ENCODE measurements at regions not wholly inside any gene's neighbourhood (a gene's known extent, or its start where the extent isn't known, plus 50 kb on each side); places are given as distances from the start of the nearest gene placed in this dataset.
"Not testable (repeated sequence)": the region's sequence is repeated elsewhere in the genome, so short reads cannot be mapped to it uniquely, and the experiment has no call there.

DNA sequence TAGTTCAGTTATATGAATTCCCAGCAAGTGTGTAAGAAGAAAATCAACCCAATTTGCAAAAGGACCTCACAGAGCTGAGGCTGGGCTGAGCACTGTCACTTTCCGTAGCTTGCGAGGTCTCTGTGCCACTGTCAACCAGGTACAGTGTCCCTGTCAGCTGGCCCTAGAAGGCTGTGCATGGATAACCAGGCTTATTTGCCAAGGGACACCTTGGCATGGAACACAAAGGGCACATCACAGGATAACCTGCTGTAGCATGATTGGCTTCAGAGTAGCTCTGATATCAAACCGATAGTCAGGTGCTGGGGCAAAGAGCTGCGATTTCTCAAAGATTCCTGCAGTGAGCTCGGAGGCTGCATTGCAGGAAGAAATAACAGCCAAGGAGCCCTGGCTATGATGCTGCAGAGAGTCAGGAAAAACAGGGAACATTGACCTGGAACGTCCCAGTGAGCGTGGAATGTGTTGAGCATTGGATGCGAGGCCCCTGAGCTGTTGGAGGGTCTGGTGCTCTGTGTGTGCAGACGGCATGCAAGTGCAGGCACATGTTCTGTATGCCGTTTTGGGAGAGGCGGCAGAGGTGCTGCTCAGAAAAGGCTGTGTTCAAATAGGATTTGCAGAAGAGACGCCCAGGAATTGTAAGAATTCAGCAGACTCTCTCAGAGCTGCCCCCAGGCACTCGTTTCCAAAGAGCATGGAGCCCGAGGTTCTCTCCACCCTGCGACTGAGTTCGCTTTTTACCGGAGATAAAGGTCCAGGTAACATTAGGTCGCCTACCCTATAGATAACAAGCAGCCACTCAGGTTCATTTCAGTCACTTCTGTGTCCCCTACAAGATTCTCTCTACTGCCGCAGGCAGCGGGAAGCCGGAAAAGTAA, 213.5 kb upstream of the IRS2 start:
- Histone ChIP-seq H3K9me3 (no peaks in the 10 kb centered on the region), H3K36me3 (no peaks in the 10 kb centered on the region), H3K27me3 (no peaks in the 10 kb centered on the region), H3K4me3 (no peak overlapping the region)
- DNase-seq = no peak

DNA sequence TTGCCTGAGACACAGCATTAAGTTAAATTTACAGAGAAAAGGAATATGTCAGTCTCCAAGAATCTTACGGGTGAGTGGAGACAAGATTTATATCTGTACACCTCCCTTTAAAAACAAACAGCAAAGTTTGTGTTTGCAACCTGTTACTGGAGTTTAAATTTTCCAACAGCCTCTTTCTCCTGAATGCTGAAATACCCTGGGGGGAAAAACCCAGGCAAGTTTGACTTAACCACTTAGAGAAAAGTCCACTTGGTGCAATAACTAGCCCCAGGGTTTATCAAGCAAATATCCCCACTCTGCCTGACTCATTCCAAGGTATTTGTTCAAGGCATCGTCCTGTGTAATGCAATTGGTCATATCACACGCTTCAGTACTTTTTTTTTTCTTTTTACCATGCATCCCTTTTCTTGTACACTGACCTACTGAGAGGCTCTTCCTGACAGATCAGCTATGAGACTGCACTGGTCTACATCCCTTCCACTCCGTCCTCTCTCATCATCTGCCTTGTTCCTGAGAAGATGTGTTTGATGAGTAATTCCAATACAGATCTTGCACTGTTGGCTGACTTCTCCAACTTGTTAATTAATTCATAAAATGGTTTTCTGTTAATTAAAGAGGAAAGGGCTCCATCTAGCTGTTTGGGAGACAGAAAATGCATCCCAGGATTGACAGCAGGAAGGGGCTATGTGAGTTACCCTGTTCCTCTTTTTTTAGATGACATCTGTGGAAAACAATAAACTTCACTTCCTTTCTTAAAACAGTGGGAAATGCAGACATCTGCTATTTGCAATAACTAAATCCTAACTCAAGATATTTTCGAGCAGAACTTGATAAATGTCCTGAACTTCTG, 212.5 kb upstream of the IRS2 start:
- Histone ChIP-seq H3K27me3 (no peaks in the 10 kb centered on the region), H3K36me3 (no peaks in the 10 kb centered on the region), H3K9me3 (no peaks in the 10 kb centered on the region), H3K4me3 (no peak overlapping the region)
- no peak for DNase-seq

DNA sequence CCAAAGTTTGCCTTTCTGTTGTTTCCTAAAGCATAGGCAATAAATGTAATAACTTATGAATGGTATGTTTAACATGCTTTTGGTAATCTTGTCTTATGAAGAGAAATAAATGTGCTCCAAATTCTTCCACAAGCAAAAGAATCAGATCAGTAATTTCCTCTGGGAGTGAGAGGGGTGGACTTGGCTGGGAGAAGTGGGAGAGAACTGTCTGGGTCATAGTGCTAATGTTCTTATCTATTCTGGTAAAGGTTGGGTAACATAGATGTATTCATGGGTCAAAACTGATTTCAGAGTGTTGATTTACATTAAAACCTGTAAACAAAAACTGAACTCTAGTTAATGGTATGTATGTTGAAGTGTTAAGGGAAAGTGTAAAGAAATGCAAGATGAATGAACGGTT, 211.7 kb upstream of the IRS2 start:
- Histone ChIP-seq H3K27me3 (no peaks in the 10 kb centered on the region), H3K9me3 (no peaks in the 10 kb centered on the region), H3K4me3 (no peak overlapping the region), H3K36me3 (no peaks in the 10 kb centered on the region)
- no peak for DNase-seq

DNA sequence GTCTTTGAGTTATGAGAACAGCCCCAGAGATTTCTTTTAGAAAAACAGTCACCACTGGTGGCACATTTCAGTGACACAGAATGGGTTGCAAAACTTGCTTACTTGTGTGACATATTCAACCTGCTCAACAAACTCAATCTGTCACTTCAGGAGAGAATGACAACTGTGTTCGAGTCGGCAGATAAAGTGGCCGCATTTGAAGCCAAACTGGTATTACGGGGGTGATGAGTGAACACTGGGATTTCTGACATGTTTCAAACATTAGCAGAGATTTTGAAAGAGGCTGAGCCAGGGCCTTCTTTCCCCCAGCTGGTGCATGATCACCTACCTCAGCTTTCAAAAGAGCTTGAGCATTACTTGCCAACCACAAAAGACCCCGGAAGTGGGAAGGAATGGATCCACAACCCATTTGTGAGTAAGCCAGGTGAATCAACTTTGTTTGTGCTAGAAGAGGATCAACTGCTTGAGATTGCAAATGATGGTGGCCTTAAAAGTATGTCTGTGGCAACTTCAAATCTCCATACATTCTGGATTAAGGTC, 210.7 kb upstream of the IRS2 start:
- not testable (repeated sequence) for H3K27me3 ChIP-seq, H3K9me3 ChIP-seq, H3K36me3 ChIP-seq

DNA sequence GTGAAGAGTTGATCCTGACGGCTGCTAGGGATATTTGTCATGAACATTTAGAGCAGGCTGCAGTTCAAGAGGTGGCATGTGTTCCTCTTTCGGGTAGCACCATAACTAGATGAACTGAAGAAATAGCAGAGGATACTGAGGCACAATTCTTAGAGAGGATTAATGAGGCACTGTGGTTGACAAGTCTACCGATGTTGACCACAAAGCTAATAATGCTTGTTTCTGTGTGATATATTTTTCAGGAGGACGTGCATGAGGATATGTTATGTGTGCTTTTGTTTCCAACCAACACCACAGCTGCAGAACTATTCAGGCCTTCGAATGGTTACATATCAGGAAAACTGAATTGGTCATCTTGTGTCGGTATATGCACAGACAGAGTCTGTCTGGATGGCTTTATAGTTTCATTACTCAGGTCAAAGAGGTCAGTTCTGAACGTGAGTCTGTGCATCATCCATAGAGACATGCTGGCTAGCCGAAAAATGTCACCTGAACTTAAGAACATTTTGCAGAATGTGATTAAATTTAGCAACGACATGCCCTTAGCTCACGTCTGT, 210.1 kb upstream of the IRS2 start:
- no peak for DNase-seq
- Histone ChIP-seq H3K9me3 (no peaks in the 10 kb centered on the region), H3K4me3 (no peak overlapping the region), H3K36me3 (no peaks in the 10 kb centered on the region), H3K27me3 (no peaks in the 10 kb centered on the region)

More for the DNA sequence above, 210.7 kb upstream of the IRS2 start:
- not testable (repeated sequence) for DNase-seq, H3K4me3 ChIP-seq

DNA sequence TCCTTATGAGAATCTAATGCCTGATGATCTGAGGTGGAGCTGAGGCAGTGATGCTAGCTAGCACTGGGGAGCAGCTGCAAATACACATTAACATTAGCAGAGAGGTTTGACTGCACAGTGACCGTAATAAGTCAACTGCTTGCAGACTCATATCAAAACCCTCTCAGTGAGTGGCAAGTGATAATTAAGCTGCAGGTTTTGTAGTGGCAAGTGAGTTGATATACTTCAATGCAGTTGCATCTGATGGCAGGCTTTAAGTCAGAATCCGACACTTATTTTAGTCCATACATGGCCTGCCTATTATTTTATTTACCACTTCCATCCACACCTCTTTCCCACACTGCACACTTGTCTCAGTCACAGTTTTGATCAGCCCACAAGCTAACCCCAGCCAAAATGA, 209.2 kb upstream of the IRS2 start:
- H3K9me3 ChIP-seq = no peaks in the 10 kb centered on the region
- no peak for DNase-seq
- no peaks in the 10 kb centered on the region for H3K36me3 ChIP-seq
- H3K27me3 ChIP-seq = no peaks in the 10 kb centered on the region
- no peak overlapping the region for H3K4me3 ChIP-seq

DNA sequence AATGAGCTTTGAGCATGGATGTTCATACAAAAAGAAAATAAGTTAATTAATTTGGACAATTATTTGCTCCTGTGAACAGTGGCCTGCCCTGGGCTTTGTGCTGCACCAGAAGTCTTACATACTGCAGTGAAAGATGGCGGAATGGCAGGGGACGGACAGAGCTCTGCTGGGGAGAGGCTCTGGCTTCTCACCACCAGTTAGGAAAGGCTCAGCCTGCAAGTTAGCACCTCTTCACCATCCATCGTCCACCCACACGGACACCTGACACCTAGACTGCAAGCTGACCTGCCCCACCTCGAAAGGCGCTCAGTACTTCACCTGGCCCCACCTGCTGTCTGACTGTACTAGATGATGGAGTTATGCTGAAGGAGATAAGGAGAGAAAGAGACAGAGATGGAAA, 203.9 kb upstream of the IRS2 start:
- H3K27me3 ChIP-seq = no peaks in the 10 kb centered on the region
- DNase-seq = no peak
- H3K4me3 ChIP-seq = no peak overlapping the region
- H3K36me3 ChIP-seq = no peaks in the 10 kb centered on the region
- H3K9me3 ChIP-seq = no peaks in the 10 kb centered on the region

DNA sequence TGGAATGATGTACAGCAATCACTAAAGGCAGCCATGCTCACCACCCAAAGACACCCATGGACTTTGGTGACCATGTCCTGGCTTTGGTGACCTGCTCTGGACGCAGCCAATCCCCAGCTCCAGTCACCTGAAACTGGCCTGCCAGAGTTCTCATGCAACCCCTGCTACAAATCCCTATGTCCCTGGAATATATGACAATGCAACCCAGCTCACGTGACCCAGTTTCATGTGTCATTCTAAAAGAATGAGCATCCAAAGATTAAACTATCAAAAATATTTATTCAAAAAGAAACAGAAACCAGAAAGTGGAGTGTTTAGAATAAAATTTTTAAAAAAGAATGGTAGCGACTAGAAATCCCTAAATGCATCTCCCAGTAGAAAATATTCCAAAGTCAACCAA, 203.3 kb upstream of the IRS2 start:
- H3K4me3 ChIP-seq = no peak overlapping the region

DNA sequence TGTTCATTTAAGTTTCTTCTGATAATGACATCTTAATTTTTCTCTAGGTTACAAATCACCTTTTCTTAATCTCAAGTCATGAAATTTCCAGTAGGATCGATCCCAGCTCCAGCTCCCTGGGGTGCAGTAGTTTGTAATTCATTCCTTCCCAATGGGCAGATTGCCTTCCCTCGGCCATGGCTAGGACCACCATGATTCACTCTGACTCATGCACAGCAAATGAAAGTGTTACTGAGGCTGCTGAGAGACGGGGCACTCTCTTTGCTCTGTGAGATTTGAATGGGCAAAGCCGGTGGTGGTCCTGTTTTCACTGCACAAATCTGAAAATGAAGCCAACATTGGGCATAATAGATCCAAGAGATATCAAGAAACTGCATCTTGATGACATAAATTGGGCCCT, 202.8 kb upstream of the IRS2 start:
- no peak overlapping the region for H3K4me3 ChIP-seq
- DNase-seq = peak; percentile 75
- H3K9me3 ChIP-seq = no peaks in the 10 kb centered on the region
- no peaks in the 10 kb centered on the region for H3K27me3 ChIP-seq
- no peaks in the 10 kb centered on the region for H3K36me3 ChIP-seq

More for the DNA sequence above, 203.3 kb upstream of the IRS2 start:
- H3K27me3 ChIP-seq = no peaks in the 10 kb centered on the region
- no peaks in the 10 kb centered on the region for H3K36me3 ChIP-seq
- no peak for DNase-seq
- no peaks in the 10 kb centered on the region for H3K9me3 ChIP-seq

DNA sequence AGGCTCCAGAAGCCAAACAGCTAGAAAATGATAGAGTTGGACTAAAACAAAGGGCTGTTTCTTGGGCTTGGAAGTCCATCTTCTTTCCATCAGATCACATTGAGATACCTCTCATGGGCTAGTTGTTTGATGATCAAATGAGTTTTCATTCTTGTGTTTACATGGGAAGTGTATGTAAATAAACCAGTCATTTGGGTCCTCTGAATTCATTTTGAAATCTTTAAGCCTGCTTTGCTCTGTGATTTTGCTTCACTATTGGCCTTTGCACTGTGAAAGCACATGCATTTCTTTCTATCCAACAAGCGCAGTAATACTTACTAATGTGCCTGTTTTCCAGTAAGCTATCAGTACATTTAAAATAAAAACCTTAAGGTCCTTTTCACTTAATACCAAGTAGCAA, 200.5 kb upstream of the IRS2 start:
- Histone ChIP-seq H3K36me3 (no peaks in the 10 kb centered on the region), H3K4me3 (no peak overlapping the region), H3K27me3 (no peaks in the 10 kb centered on the region), H3K9me3 (no peaks in the 10 kb centered on the region)
- DNase-seq = no peak

DNA sequence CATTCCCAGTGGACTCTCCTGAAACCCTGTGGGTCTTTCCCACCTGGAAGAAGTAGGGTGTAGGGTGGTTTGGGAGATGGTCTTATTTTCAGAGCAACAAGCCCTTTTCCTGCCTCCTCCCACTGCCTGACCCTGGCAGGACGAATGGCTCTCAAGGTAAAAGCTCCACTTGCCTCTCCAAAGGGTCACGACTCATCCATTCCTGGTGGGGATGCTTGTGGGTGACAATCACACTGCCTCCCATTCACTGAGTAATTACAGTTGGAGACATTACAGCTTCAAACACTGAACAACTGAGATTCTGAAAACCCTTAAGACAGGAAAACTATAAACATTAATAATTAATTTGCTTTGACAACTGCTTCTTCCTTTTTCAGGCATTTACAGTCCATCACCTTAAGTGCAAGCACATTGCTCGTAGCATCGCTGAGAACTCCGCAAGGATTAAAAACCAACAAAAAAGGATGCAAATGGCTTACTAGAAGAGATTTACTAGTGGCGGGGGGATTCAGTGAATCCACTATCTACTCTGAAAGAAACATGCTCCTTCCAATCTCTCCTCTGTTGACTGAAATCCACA, 199.6 kb upstream of the IRS2 start:
- Histone ChIP-seq H3K27me3 (no peaks in the 10 kb centered on the region), H3K4me3 (no peak overlapping the region), H3K9me3 (no peaks in the 10 kb centered on the region), H3K36me3 (no peaks in the 10 kb centered on the region)
- DNase-seq = no peak

DNA sequence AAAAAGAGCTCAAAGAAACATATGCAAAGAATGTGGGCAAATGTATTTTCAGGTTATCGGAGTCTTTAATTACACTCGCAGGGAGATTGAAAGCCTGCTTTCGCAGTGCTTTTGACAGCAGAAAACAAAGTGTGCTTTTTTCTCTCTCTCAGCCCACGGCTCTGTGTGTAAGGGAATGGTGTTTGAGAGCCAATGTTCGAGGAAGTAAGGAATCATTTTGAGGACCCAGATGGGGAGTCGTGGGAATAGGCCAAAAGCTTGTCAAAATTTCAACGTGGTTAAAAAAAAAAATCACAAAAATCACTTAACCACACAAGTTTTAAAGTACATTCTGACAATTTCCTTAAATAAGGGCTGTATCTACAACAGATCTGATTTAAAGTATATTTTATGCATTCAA, 197.1 kb upstream of the IRS2 start:
- Histone ChIP-seq H3K36me3 (no peaks in the 10 kb centered on the region), H3K27me3 (no peaks in the 10 kb centered on the region), H3K9me3 (no peaks in the 10 kb centered on the region), H3K4me3 (no peak overlapping the region)
- no peak for DNase-seq

DNA sequence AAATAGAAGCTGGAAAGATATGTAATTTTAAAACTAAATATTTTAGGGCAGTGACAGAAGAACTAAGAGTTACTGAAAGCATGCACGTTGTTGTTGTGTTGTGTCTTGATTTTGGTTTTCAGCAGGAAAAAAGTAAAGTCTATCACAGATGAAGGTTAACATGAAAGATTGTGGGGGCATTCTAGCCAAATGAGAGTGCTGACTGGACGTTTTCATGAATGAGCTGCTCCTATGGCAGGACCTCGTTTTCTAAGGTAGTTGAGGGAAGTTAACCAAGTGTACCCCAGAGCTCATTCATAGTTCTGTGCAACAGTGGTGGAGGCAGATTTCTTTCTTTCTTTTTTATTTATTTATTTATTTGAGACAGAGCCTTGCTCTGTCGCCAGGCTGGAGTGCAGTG, 194.6 kb upstream of the IRS2 start:
- H3K9me3 ChIP-seq = no peaks in the 10 kb centered on the region
- no peak for DNase-seq
- no peaks in the 10 kb centered on the region for H3K36me3 ChIP-seq
- H3K27me3 ChIP-seq = no peaks in the 10 kb centered on the region
- no peak overlapping the region for H3K4me3 ChIP-seq

DNA sequence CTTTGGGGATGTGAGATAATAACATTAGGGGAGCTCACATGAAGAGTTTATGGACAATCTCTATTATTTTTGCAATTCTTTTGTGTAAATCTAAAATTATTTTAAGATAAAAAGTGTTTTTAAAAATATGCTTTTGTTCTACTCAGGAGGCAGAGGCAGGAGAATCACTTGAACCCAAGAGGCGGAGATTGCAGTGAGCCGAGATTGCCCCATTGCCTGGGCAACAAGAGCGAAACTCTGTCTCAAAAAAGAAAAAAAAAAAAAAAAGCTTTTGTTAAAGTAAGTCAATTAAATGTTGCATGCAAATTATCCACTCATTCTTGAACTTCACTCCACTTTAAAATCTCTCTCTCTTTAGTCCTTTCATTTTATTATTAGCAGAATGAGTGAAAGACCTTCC, 193.3 kb upstream of the IRS2 start:
- not testable (repeated sequence) for H3K27me3 ChIP-seq, H3K9me3 ChIP-seq, H3K4me3 ChIP-seq, H3K36me3 ChIP-seq, DNase-seq

DNA sequence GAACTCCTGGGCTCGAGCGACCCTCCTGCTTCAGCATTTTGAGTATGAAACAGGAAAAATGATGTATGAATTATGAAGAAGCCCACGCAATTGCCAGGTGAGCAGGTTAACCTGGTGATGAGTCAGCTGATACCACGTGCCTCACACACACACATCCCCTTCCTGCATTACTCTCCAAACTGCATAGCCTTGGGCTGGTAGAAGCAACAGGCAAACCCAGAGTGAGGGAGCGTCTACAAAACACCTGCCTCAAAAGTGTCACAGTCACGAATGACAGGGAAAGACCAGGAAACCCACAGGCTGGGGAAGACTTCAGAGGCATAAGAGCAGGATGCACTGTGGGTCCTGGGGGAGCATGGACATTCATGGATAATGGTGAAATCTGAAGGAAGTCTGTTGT, 192.8 kb upstream of the IRS2 start:
- DNase-seq = no peak

DNA sequence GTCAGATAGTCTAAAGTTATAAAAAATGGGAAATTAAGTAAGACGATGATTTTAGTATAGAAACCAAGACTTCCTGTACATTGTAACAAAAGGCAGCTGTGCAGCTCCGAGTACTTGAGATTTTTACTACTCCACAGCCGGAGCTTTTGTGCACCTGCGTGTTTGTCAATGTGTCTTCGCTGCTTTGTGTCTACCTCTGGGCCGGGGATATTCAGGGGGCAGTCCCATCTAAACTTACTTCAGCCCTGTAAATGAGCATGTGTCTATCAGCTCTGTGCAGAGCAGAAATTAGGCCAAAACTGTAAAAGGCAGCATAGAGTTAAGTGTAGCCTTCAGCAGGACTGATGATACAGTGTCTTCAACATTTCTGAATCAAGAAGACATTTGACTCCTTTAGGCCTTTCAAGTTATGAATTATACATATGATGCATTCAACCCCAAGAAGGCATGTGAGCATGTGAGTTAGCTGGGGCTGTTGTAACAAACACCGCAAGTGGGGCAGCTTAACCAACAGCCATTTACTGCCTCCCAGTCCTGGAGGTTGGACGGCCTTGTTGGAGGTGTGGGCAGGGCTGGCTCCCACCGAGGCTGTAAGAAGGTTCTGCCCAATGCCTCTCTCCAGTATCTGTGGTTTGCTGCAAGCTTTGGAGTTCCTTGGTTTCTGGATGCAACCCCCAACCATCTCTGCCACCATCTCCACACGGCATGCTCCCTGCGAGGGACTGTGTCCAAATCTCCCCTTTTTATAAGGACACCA, 191.0 kb upstream of the IRS2 start:
- DNase-seq = no peak
- no peaks in the 10 kb centered on the region for H3K36me3 ChIP-seq
- H3K27me3 ChIP-seq = no peaks in the 10 kb centered on the region
- H3K4me3 ChIP-seq = no peak overlapping the region
- no peaks in the 10 kb centered on the region for H3K9me3 ChIP-seq

More for the DNA sequence above, 192.8 kb upstream of the IRS2 start:
- Histone ChIP-seq H3K27me3 (no peaks in the 10 kb centered on the region), H3K9me3 (no peaks in the 10 kb centered on the region), H3K36me3 (no peaks in the 10 kb centered on the region), H3K4me3 (no peak overlapping the region)
